Omental fat pad (tissue), 3 donors: ENCODE measurements at regions not wholly inside any gene's neighbourhood (a gene's known extent, or its start where the extent isn't known, plus 50 kb on each side); places are given as distances from the start of the nearest gene placed in this dataset.
"Not testable (repeated sequence)": the region's sequence is repeated elsewhere in the genome, so short reads cannot be mapped to it uniquely, and the experiment has no call there.

ENCODE experiments used
- ATAC-seq: fragments of 150-250 bp; one replicate; pipeline ENCODE4 v1.9.1; 2016; ENCODE audit warnings: mild to moderate bottlenecking, moderate library complexity; ENCODE audit not compliant: low FRiP score
- DNase-seq: peaks from one replicate; pipeline ENCODE4 v3.0.0-alpha.2; 2019; ENCODE audit warnings: low spot score
- TF ChIP-seq, protein P1 (sequence below), 3 donors: fragments of 450-650 bp; IDR thresholded peaks; one replicate each; pipeline ENCODE4 v1.5.1; 2016 to 2017; ENCODE audit warnings: antibody characterized with exemption in 3 of 3, mild to moderate bottlenecking in 3 of 3, moderate library complexity in 2 of 3

DNA sequence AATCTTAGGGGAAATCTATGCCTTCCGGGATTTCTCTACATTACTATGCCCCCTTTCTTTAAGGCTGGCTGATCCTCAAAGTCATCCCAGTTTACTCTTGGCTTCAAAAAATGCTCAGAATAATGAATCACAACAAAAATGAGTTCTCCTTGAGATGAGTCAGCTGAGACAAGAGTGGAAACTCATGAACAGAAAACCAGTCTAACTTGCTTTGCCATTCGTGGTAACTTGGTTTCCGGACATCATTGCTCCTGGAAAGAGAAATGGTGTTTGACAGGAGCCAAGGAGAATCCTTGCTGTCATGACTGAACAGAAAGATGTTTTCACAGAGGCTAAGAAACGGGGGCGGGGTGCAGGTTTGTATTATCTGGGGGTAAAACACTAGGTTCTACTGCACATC is 435.6 kb upstream of the DYNLRB2 start:
- TF ChIP-seq, protein P1, sequence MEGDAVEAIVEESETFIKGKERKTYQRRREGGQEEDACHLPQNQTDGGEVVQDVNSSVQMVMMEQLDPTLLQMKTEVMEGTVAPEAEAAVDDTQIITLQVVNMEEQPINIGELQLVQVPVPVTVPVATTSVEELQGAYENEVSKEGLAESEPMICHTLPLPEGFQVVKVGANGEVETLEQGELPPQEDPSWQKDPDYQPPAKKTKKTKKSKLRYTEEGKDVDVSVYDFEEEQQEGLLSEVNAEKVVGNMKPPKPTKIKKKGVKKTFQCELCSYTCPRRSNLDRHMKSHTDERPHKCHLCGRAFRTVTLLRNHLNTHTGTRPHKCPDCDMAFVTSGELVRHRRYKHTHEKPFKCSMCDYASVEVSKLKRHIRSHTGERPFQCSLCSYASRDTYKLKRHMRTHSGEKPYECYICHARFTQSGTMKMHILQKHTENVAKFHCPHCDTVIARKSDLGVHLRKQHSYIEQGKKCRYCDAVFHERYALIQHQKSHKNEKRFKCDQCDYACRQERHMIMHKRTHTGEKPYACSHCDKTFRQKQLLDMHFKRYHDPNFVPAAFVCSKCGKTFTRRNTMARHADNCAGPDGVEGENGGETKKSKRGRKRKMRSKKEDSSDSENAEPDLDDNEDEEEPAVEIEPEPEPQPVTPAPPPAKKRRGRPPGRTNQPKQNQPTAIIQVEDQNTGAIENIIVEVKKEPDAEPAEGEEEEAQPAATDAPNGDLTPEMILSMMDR (IDR thresholded peaks at IDR 0.05) = no peak
- ATAC-seq (no peak), DNase-seq (no peak)

DNA sequence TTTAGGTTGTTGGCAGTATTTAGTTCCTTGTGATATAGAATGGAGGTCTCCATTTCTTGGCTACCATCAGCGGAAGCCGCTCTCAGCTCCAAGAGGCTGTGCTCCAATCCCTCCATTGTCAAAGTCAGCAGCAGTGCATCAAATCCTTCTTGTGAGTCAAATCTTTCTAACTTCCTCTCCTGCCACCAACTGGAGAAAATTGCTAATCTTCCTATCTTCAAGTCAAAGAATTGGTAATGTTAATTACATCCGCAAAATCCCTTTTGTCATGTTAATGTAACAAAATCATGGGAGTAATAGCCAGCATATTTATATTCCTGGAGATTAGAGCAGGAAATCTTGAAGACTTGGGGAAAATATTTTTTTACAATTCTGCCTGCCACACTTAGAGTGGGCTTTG is 436.4 kb upstream of the DYNLRB2 start:
- ATAC-seq (no peak), DNase-seq (no peak)
- TF ChIP-seq, protein P1 (IDR thresholded peaks at IDR 0.05) = no peak

DNA sequence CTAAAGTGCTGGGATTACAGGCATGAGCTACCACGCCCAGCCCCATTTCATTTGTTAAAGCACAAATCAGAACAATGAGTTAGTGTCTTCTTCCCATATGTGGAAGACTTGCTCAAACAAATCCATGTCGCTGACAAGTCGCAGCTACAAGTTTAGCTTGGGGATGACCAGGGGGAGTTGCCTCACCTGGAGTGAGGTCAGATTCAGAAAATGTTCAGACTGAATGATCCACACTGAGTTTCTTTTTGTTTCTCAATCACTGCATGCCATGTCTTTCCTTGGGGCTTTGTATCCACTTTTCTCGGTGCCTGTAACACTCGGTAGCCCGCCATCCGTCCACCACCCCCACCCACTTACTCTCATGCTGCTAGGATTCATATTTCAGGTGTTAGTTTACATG is 437.3 kb upstream of the DYNLRB2 start:
- DNase-seq = no peak
- TF ChIP-seq, protein P1 (IDR thresholded peaks at IDR 0.05) = no peak
- ATAC-seq = no peak

DNA sequence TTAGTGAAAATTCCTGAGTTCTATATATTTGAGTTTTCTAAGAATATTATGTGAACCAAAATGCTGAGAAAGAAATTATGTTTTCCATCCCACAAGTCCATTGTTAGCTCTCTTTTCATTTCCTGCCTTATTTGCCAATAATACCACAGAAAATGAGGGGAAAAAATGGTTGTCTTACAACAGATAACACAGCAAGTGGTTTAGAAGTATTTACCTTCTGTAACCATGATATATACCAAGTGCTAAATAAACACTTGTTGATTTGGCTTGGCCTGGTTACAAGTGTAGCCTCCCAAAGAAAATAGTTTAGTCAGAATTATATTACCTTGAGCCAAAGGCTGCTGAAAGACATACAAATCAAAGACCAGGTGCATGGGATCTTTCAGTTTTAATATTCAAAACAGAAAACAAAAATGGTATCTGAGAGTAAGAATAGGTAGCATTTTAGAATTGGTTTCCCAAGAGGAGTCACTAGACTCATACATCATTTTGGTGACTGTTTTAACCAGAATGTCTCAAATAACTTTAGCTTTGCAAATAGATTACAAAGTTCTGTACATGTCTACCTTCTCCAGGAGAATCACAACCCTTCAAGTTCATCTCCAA is 439.8 kb upstream of the DYNLRB2 start:
- ATAC-seq = no peak
- TF ChIP-seq, protein P1 (IDR thresholded peaks at IDR 0.05) = no peak

DNA sequence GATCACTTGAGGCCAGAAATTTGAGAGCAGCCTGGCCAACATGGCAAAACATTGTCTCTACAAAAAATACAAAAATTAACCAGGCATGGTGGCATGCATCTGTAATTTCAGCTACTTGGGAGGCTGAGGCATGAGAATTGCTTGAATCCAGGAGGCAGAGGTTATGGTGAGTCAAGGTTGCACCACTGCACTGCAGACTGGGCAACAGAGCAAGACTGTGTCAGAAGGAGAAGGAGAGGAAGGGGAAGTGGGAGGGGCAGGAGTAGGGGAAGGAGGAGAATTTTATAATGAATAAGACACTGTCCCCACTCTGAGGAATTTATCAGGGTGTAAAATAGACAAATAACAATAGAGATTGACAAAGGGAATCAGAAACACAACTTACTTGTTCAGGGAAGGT is 440.6 kb upstream of the DYNLRB2 start:
- ATAC-seq (no peak), DNase-seq (no peak)
- TF ChIP-seq, protein P1 (IDR thresholded peaks at IDR 0.05) = no peak

More for the DNA sequence above, 439.8 kb upstream of the DYNLRB2 start:
- DNase-seq = no peak

DNA sequence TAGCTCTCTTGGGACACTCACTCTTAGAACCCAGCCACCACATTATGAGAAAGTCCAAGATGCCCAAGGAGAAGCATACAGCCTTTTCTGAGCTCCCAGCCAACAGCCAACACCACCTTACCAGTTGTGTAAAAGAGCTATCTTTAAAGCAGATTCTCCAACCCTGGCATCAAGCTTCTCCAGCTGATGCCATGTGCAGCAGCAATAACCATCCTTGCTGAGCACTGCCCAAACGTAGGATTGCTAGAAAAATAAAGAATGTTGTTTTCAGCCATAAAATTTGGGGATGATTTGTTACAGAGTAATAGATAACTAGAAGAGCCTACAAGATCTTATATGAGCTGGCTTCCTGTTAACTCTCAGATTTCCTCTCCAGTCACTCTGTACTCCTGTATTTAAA is 443.7 kb upstream of the DYNLRB2 start:
- DNase-seq (no peak), ATAC-seq (no peak)
- TF ChIP-seq, protein P1 (IDR thresholded peaks at IDR 0.05) = no peak

DNA sequence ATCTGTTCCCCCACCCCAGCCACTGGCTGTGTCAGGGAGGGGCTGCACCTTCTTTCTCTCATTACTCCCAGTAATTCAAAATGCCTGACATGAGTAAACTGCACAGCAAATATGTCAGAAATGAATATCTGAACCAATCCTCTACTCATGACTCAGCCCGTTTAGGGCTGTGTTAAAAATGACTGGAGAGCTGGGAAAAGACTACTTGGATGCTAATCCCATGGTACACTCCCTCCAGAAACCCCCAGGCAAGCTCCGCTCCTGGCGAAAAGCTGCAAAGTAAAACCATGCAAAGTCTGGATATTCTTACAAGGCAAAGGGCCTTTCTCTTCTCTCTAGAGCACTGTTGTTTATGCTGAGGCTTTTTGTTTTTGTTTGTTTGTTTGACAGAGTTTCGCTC is 448.1 kb upstream of the DYNLRB2 start:
- ATAC-seq (no peak), DNase-seq (no peak)
- TF ChIP-seq, protein P1 (IDR thresholded peaks at IDR 0.05) = no peak

DNA sequence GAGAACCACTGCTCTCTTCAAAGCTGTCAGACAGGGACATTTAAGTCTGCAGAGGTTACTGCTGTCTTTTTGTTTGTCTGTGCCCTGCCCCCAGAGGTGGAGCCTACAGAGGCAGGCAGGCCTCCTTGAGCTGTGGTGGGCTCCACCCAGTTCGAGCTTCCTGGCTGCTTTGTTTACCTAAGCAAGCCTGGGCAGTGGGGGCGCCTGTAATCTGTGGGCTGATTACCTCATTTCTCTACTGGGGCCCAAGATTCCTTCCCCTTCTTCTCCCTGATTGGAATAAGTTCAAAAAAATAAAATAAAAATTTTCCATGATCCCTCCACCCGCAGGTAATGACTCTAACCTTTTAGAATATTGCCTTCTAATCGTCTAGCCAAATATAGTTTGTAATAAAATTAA is 449.3 kb upstream of the DYNLRB2 start:
- not testable (repeated sequence) for ATAC-seq

More for the DNA sequence above, 449.3 kb upstream of the DYNLRB2 start:
- not testable (repeated sequence) for DNase-seq
